SK-N-MC (cell line): ENCODE measurements at regions not wholly inside any gene's neighbourhood (a gene's known extent, or its start where the extent isn't known, plus 50 kb on each side); places are given as distances from the start of the nearest gene placed in this dataset.

Source experiments
- DNase-seq: peaks from one replicate; pipeline ENCODE4 v3.0.0-alpha.2; 2011; ENCODE audit warnings: low read depth, low spot score
- H3K27ac ChIP-seq: fragments of 200-600 bp; sonication (generic); 2 replicates; pipeline ENCODE4 v1.5.1; 2016; ENCODE audit warnings: mixed run types
- H3K36me3 ChIP-seq: fragments of 200-600 bp; sonication (generic); 2 replicates; pipeline ENCODE4 v1.6.1; 2017; ENCODE audit warnings: antibody characterized with exemption, low read length, mixed read lengths; ENCODE audit not compliant: insufficient read depth
- H3K4me3 ChIP-seq: fragments of 200-600 bp; sonication (generic); 2 replicates; pipeline ENCODE4 v1.5.1; 2016
- H3K9ac ChIP-seq: fragments of 200-600 bp; sonication (generic); 2 replicates; pipeline ENCODE4 v1.8.0; 2017; ENCODE audit warnings: mixed run types, mixed read lengths; ENCODE audit not compliant: insufficient read length
- H3K9me3 ChIP-seq: fragments of 200-600 bp; sonication (generic); 2 replicates; pipeline ENCODE4 v1.6.1; 2017; ENCODE audit warnings: low read depth, mild to moderate bottlenecking, antibody characterized with exemption, low read length, moderate library complexity, mixed read lengths
- EZH2 ChIP-seq: fragments of 200-600 bp; sonication (generic); IDR thresholded peaks from one replicate; pipeline ENCODE4 v1.6.1; 2017; ENCODE audit warnings: antibody characterized with exemption
- FOXP2 ChIP-seq: optimal IDR thresholded peaks from 2 replicates; pipeline ENCODE3; 2011; ENCODE audit warnings: mild to moderate bottlenecking, moderate library complexity; ENCODE audit not compliant: insufficient read depth; ENCODE audit errors: extremely low read length, control extremely low read depth
- POLR2AphosphoS5 ChIP-seq: IDR thresholded peaks from 2 replicates; pipeline ENCODE4 v1.6.1; 2012; ENCODE audit warnings: mild to moderate bottlenecking, low read depth, low read length, borderline replicate concordance

DNA sequence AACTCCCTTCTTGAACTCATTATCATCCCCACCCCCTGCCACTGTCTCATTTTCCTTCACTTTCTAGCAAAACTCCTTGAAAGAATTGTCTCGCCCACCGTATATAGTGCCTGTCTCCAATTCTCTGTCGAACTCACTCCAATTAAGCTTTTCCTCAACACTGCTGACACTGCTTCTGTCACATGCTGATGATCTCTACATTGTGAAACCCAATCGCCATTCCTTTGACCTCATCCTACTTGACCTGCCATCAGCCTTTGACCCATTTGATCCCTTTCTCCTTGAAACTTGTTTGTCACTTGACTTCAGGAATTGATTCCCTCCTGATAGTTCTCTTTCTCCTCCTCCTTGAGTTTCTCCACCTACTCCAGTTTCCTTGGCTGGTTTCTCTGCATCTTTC, 54.8 kb downstream of the CCDC71L start:
- Histone ChIP-seq H3K27ac (no peak overlapping the region), H3K9me3 (no peaks in the 10 kb centered on the region), H3K9ac (no peak overlapping the region), H3K36me3 (no peaks in the 10 kb centered on the region), H3K4me3 (no peak overlapping the region)
- no peak for DNase-seq
- TF ChIP-seq EZH2 (no peak), POLR2AphosphoS5 (no peak), FOXP2 (no peak)

DNA sequence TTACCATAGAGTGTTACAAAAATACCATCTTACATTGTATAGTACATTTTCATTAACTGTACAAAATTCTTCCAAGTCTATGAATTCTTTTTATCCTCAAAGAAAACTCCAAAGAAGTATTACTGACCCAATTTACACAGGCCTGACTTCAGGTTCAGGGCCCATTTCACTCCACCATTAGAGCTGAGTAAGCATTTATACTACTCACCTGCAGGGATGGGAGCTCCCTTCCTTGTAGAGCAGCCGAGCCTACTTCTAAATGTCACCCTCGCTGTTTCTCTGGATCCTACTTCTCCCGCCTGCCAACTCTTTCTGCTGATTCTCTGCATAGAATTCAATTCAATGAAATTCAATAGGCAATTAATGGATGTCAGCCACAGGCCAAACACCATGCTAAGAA, 56.0 kb downstream of the CCDC71L start:
- H3K27ac ChIP-seq, result no peak overlapping the region
- no peaks in the 10 kb centered on the region for H3K36me3 ChIP-seq
- H3K9me3 ChIP-seq, result no peaks in the 10 kb centered on the region
- no peak for DNase-seq
- H3K9ac ChIP-seq, result no peak overlapping the region
- H3K4me3 ChIP-seq, result no peak overlapping the region
- no peak for TF ChIP-seq EZH2

DNA sequence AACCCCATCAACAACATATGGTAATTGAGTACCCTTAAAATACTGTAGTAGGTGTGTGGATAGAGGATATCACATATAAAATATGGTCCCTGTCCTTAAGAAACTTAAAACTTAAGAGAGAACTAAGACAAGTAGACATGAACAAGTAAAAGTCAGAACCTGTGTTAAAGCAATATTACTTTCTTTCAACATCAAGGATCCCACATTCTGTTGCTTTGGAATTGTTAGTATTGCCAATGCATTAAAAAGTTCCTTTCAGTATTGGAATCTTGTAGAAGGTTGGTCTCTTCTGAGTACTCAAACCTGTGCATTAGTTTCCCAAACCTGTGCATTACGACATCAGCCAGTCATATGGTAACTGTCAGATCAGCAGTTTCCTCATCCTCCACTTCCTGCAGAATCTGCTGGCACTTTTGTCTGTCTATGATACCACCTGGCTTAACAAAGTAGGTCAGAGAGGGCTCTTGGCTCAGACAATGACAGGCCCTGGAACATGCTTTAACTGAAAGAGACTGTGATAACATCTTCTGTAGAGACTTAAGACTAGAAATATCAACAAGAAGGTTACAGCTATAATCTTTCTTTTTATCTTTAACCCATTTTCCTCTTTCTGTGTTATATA, 56.5 kb downstream of the CCDC71L start:
- Histone ChIP-seq H3K36me3 (no peaks in the 10 kb centered on the region), H3K9ac (no peak overlapping the region), H3K4me3 (no peak overlapping the region), H3K27ac (no peak overlapping the region), H3K9me3 (no peaks in the 10 kb centered on the region)
- TF ChIP-seq POLR2AphosphoS5 (no peak), FOXP2 (no peak), EZH2 (no peak)
- no peak for DNase-seq

DNA sequence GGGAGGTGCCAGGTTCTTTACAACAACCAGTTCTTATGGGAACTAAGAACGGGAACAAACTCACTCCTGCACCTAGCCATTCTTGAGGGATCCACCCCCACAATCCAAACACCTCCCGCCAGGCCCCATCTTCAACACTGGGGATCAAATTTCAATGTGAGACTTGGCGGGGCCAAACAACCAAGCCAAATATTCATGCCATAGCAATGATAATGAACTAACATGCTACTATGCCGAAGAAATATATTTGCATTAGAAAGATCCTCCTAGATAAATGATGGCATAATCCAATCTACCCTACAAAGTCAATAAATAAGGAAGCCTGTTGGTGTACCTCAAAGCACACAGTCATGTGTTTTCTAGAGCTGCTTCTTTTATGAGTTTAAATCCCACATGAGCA, 57.6 kb downstream of the CCDC71L start:
- Histone ChIP-seq H3K36me3 (no peaks in the 10 kb centered on the region), H3K9me3 (no peaks in the 10 kb centered on the region), H3K4me3 (no peak overlapping the region), H3K27ac (no peak overlapping the region), H3K9ac (no peak overlapping the region)
- TF ChIP-seq POLR2AphosphoS5 (no peak), EZH2 (no peak), FOXP2 (no peak)
- no peak for DNase-seq

DNA sequence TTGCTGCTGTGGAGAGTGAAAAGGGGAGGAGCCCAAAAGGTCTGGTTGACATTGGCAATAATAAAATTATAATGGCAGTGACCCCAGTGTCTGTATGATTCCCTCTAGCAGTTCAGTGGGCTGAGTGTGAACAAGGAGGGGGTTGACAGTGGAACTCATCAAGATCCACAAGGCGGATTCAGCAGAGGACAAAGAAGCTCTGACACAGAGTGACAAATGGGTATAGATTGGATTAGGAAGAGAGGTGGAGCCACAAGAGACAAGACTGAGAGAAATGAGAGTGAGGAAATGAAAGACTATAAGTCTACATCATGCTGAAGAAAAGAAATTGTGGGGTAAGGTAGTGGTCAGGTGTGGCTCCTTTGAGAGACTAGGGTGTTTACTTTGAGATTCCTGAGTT, 58.9 kb downstream of the CCDC71L start:
- H3K9ac ChIP-seq, result no peak overlapping the region
- H3K9me3 ChIP-seq, result no peaks in the 10 kb centered on the region
- TF ChIP-seq EZH2 (no peak), FOXP2 (no peak), POLR2AphosphoS5 (no peak)
- DNase-seq, result no peak
- H3K4me3 ChIP-seq, result no peak overlapping the region
- H3K36me3 ChIP-seq, result no peaks in the 10 kb centered on the region
- H3K27ac ChIP-seq, result no peak overlapping the region

DNA sequence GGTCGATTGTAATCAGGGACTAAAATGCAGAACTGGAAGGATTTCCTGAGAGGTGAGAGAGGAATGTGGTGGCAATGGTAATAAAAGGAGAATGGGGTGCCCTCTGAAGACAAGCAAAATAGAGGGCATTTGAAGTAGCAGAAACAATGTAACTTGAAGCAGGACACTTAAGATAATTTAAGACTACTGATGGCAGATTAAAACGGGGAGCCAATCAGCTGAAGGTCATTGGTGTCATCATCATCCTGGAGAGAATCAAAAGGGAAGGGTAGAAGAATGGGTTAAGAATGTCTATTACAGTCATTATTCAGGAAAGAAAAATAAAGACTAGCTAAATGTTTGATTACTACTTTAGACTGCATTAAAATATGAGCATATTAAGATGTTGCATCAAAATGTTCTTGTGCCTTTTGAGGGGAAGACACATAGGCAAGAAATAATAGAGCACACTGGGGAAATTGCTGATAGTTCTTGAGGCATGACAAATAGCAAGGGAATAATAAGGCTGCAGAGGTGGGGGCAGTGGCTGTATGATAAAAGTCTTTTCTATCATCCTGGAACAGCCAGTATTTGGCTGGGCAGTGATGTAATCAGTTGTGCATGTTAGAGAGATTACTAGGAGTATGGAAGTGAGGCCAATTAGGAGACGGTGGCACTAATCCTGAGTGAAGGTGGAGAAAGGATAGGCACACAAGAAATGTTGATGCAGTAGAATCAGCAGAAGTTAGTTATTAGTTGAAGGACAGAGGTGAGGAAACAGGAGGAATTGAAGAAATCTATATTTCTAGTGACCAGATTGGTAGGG, 60.2 kb downstream of the CCDC71L start:
- no peak for DNase-seq
- no peak overlapping the region for H3K4me3 ChIP-seq
- no peaks in the 10 kb centered on the region for H3K9me3 ChIP-seq
- TF ChIP-seq POLR2AphosphoS5 (no peak), FOXP2 (no peak), EZH2 (no peak)
- no peak overlapping the region for H3K9ac ChIP-seq
- H3K36me3 ChIP-seq, result no peaks in the 10 kb centered on the region
- no peak overlapping the region for H3K27ac ChIP-seq

GRCh38 chr7:106599343-106599698, 61.6 kb downstream of the CCDC71L start:
- no peak overlapping the region for H3K4me3 ChIP-seq
- DNase-seq, result no peak
- no peak overlapping the region for H3K27ac ChIP-seq
- no peak for TF ChIP-seq FOXP2
- no peak for TF ChIP-seq EZH2
- no peak for TF ChIP-seq POLR2AphosphoS5
- no peaks in the 10 kb centered on the region for H3K9me3 ChIP-seq
- H3K36me3 ChIP-seq, result no peaks in the 10 kb centered on the region
- no peak overlapping the region for H3K9ac ChIP-seq

- DNase-seq, result no peak
- Histone ChIP-seq H3K36me3 (no peaks in the 10 kb centered on the region), H3K27ac (no peak overlapping the region), H3K4me3 (no peak overlapping the region), H3K9me3 (no peaks in the 10 kb centered on the region), H3K9ac (no peak overlapping the region)
- TF ChIP-seq POLR2AphosphoS5 (no peak), EZH2 (no peak), FOXP2 (no peak)
Measured at GRCh38 chr7:106598663-106599342, 62.2 kb downstream of the CCDC71L start.
